ENCODE measurements at regions not wholly inside any gene's neighbourhood (a gene's known extent, or its start where the extent isn't known, plus 50 kb on each side); places are given as distances from the start of the nearest gene placed in this dataset.

DNA sequence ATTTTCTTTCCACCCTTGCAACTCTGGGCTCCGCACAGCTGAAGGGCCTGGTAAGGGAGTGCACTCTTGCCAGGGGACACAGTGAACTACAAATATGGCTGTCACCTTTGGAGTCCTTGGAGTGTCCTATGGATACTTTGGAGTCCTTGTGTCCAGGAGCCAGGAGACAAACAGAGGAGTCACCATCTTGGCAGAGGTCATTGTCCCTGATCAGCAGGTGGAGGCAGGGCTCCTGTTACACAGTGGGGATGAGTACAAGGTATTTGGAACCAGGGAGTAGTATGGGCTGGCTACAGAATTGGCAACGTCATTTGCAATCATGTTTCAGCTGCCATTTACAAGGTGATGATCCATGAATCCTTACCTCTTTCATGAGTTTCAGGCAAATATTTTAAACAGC lies 132.5 kb downstream of the FAM161A start:
- TF ChIP-seq POLR2A (IDR thresholded peaks at IDR 0.05; ENCODE audit: low read length): no peak
- TF ChIP-seq GATA1 (IDR thresholded peaks at IDR 0.05; ENCODE audit: low read depth, low read length): no peak
